ENCODE measurements at regions not wholly inside any gene's neighbourhood (a gene's known extent, or its start where the extent isn't known, plus 50 kb on each side); places are given as distances from the start of the nearest gene placed in this dataset.

DNA sequence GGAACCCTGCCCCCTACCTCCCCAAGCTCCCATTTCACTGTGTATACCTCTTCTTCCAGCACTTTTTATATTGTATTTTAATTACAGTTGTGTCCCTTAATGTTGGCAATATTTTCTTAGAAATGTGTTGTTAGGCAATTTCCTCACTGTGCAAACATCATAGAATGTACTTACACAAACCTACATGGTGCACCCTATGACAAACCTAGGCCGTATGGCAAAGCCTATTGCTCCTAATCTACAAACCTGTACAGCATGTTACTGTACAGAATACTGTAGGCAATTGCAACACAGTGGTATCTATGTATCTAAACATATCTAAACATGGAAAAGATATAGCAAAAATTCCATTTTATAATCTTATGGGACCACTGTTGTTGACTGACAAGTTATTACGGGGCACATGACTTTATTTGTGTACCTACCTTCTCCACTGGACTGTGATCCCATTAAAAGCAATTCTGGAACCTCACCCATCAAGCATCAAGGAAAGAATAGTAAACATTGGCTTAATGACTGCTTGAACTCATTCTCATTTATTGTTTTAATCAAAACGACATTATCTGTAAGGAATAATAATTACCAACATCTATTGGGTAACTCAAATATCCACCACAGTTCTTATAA, 1641.5 kb upstream of the ZEB2 start:
- FAIRE-seq, result no peak

DNA sequence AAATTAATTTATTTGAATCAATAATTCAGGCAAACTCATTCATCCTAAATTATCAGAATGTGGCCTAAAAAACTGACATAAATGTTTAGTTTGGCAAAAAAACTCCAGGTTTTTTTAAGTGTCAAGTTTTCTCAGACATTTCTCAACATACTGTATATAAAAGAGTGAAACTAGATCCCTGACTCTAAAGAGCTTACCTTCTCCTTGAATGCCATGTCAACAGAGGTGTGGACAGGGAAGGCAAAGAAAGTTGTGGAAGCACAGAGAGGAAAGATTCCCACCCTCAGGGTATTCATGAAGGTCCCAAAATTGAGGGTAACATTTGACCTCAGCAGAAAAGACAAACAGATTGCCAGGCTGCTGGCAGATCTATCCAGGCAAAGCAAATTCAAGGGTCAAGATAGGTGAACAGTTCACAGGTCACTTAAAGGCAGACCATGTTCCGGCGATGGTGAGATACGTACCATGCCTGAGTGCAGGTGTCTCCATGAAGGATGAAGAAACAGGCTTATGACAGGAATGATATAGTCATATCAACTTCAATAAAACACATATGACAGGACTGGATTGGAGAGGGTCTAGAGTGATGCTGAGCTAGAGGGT, 1638.3 kb upstream of the ZEB2 start:
- FAIRE-seq, result no peak

DNA sequence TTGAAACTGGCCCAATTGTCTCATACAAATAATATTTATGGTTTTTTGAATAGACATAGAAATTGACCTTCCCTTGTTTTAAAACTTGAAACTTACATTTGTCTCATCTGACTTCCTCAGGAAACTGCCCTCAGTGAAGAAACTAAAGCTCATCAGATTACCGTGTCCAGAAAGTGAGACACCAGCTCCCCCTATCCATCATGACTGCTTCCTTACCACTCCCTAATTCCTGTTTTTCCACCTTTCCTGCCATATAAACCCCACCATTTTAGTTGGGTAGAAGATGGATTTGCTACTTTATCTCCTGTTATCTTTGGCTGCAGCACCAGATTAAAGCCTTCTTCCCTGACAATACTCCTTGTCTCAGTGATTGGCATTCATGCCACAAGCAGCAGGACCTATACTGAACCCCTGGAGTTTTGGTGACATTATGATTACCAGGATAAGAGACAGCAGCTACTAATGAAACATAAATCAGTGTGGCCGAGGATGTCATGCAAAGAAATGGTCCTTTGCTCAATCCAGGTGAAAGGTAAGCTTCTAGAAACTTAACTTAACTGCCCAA, 1627.6 kb upstream of the ZEB2 start:
- no peak for FAIRE-seq

DNA sequence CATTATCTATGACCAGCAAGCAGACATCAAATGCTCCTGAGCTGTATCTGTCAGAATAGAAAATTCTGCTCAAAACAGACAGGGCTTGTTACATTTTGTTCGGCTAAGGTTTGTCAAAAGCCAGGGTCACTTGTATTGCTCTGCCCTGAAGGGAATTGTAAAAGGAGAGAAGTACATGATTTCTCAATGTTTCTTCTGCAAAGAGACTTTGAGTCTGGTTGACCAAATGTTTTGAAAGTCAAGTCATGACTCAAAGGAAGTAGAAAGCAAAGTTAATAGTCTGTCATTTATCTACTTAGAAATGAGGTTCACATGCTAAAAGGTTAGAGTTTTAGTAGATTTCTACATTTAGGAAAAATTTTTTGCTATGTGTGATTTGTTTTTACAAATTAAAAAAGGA, 1624.1 kb upstream of the ZEB2 start:
- no peak for FAIRE-seq

DNA sequence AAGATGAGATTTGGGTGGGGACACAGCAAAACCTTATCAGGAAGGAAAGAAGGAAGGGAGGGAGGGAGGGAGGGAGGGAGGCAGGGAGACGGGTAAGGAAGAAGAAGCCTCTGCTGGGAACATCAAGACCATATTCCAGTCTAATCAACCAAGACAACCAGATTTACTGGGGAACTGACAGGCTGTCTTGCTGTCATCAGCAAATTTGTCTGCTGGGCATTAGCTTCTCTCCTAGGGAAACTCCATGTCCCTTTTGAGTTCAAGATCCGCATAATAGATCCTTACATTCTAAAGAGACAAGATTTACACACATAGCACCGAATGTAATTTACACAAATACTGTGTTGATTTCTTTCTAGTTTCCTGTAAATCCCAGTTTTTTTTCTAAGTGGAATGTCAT, 1618.9 kb upstream of the ZEB2 start:
- FAIRE-seq, result no peak

DNA sequence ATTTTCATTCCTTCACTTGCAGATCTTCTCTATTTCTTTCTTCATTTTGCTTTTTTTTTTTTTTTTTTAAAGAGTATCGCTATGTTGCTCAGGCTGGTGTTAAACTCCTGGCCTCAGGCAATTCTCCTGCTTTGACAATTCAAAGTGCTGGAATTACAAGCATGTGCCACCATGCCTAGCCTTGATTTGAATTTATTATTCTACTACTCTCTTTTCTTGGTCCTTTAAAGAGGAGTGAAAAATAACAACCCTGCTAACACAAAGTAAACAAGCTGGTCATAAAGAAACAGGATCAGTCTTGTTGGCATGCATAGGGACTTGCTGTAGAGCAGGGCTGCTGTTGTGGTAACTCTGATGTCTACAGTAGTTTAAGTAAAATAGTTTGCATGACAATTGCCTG, 1615.3 kb upstream of the ZEB2 start:
- FAIRE-seq, result no peak

DNA sequence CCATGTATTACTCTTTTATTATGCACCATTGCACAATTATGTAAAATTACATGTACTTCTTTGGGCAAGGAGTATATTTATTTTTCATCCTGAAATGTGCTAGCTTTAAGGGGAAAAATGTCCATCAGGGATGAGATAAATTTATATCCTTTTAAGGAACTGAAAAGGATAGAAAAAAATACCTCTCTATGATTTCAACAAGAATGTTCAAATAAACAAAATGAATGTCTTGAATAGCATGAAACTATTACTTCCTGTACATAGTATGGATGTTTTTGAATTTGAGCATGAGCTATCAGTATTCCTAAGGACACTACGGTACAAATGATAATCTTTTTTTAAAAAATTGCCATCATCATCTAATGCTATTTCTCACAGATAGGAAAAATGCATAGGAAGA, 1611.9 kb upstream of the ZEB2 start:
- no peak for FAIRE-seq

DNA sequence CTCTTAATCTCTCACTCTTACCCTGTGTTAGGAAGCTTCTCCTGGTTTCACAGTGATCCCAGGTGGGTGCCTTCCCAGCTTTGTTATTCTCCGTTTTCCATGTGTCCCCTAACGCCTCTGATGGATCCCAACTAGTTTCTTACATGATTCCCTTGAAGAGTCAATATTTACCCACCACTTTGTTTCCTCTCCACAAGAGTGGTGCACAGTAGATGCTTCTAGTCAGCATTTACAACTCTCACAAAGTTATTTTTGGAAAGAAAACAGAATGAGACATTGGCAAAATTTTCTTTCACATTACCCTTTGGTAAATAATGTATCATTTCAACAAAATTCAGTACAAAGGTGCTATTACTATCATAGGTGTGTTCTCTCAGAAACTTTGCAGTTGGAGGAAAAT, 1611.1 kb upstream of the ZEB2 start:
- FAIRE-seq, result no peak

DNA sequence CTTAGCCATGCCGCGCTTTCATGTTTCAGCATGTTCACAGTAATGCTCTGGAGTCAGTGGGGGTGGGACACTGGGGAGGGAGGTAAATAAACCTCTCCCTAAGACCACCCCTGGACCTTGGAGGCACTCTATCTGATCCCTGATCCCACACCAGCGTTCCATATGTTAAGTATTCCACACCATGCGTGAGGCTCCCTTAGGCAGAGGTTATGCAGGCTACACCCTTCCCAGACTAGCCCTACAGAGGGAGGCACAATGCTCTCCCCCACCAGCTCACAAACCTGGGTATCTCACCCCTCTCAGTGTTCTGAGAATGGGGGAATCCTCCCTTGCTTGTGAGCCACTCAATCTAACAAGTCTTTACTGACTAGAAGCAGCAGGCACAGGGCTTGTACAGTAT, 1610.4 kb upstream of the ZEB2 start:
- no peak for FAIRE-seq

DNA sequence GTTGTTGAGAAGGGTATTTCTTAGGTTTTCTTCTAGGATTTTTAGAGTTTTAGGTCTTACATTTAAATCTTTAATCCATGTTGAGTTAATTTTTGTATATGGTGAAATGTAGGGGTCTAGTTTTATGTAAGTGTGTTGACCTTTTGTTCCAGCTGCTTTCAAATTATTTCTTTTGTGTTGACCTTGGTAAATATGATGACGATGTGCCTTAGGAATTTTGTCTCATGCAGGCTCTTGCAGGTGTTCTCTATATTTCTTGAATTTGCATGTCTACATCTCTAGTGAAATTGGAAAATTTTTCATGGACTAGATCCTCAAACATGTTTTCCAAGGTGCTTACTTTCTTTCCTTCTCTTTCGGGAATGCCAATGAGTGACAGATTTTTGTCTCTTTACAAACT, 1609.3 kb upstream of the ZEB2 start:
- FAIRE-seq, result no peak

DNA sequence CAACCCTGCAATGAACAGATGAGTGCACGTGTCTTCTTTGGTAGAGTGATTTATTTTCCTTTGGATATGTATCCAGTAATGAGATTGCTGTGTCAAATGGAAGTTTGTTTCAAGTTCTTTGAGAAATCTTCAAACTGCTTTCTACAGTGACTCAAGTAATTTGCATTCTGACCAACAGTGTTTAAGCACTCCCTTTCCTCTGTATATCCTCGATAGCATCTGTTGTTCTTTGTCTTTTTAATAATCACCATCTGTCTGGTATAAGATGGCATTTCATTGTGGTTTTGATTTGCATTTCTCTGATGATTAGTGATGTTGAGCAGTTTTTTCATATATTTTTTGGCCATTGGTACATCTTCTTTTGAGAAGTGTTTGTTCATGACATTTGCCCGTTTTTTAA, 1608.3 kb upstream of the ZEB2 start:
- no peak for FAIRE-seq

DNA sequence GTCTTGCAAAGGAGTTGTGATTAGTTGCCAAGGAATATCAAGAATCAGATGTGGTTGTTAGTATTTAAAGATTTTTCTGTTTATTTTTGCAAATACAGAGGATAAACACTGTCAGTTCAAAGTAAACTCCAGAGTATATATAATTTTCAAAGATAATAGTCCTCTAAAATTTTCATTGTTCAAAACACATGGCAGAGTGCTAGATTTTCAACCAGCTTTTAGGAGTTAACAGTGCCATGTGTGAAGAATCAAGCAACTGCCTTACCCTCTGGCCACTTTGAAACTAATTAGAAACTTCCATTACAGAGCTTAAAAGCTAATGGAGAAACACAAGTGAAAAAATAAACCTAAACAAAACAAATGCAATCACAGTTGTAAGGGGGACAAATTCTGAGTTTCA, 1605.6 kb upstream of the ZEB2 start:
- FAIRE-seq, result no peak

DNA sequence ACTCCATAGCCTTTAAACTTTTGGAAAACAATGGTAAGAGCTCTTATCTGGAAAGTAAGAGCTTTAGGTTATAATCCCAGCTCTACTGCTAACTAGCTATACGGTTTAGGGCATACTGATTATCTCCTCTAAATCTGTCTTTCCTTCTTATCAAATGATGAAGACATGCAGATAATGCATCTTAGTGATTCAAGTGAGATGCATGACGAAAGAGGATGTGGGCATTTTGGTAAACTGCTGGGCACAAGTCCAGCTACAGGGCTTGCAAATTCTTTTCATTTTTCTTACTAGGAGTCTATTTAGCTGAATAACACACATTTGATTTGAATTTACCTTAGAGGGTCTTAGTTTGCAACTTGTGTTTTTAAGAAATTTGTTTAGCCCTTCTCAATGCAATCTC, 1604.8 kb upstream of the ZEB2 start:
- no peak for FAIRE-seq

DNA sequence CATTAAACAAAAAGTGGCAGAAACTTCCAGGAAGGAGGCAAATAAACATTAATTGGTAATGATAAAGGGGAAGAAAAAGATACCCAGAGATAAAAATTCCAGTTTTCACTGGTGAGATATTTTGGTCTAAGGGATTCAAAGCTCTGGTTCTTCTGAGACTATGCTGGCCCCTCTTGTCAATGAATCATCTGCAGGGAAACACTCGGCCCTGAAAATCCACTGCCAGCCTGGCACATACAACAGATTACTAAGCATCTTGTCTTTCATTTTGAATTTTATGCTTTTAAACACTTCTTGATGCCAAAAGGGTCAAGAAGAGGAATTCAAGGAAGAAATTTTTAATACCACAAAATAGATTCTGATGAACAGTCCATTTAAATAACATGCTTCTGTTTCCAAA, 1603.8 kb upstream of the ZEB2 start:
- no peak for FAIRE-seq

DNA sequence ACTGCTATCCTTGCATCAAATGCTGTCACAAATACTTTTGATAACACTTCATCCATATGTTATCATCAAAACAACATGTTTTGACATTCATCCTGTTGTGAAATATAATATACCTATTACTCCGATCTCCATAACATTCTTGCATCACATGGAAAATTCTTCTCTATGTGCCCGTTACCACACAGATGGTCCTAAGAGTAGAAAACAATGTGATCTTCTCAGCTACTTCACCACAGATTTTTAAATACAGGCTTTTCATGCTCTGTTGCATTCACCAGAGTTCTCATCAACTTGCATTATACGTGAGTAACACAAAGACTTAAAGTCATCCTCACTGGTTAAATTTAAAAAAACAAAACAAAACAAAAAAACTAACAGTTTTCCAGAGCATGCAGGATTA, 1603.3 kb upstream of the ZEB2 start:
- FAIRE-seq, result no peak

DNA sequence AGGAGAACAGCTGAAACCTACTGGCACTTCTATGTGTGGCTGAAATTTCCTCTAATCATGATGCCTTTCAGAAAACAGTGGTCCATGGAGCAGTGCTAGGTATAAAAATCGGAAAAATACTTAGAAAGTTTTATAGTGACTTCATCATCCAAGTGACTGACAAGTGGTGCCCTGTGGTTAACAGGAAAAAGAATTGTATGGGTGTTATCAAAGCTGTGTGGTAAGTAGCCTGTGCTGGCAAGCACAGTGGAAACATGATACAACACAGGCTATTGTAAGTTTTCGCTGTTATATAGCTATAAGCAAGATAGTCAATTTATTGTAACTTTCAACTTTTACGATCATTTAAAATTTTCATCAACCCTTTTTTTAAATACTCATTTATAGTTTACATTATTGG, 1599.7 kb upstream of the ZEB2 start:
- no peak for FAIRE-seq

DNA sequence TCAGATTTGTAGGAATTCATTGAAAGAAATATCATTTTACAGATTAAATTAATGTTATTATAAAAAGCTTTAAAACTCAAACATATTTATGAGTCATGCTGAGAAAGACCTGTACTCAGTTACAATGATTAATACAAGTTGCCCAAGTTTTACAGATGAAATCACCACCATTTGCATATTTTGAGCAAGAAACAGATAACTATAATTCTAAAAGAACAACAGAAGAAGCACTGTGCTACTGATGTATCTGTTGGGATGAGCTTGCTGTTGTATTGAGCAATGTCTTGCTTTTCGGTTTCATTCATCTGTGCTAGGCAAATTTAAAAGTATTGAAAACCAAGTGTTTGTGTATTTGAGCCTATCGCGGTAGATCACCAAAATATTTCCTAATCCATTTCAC, 1589.1 kb upstream of the ZEB2 start:
- FAIRE-seq, result no peak

DNA sequence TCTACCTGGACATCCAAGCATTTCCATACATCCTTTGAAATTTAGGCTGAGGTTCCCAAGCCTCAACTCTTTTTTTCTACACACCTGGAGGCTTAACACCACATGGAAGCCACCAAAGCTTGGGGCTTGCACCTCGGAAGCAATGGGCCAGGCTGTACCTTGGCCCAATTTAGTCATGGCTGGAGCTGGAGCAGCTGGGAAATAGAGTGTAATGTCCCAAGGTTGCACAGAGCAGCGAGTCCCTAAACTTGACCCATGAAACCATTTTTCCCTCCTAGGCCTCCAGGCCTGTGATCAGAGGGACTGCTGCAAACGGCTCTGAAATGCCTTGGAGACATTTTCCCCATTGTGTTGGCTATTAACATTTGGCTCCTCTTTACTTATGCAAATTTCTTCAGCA, 1574.3 kb upstream of the ZEB2 start:
- no peak for FAIRE-seq

DNA sequence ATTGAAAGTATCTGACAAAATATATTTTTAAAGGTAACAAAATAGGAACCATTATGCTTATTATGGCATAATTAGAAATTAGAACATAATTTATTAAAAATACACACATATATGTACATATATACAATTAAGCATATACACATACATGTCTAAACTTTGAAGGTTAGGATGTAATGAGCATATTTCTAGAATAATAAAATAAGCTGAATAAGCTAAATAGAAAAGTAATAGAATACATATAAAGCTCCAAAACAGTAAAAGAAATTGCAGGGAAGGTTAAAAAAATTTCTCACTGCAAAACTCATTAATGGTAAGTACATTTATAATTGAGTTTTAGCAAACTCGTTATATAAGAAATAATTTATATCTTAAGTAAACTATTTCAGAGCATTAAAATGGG, 1561.5 kb upstream of the ZEB2 start:
- no peak for FAIRE-seq

DNA sequence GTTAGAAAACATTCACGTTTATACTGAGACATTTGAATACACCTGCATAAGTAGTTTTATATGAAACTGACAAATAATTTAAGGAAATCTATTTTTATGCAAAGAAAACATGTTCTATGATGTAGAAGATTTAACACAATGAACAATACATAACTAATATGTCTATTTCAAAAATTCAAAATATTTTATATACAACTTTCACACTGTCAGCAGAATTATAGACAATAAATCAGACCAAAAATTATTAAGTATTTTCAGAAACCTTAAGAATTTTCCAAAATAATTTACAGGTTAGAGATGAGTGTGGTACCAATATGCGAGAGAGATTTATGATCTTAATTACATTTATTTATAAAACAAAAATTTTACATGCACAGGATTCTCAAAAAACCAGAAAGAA, 1561.0 kb upstream of the ZEB2 start:
- no peak for FAIRE-seq

DNA sequence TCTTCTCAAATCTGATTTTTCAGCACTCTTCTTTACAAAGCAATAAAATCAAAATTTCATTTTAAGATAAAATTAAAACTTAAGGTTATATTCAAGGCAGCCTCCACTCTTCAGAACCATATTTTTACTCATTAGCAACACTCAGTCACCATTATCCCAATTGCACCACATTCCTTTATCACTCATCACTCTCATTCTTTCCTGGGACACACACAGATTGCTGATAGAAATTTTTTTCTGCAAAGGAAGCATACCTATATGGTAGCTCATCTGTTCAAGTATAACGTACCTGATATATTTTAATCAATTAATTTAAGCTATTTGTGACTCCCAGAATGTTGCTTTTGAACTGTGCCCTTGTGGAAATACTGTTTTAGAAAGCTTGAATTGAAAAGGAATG, 1559.3 kb upstream of the ZEB2 start:
- FAIRE-seq, result no peak

DNA sequence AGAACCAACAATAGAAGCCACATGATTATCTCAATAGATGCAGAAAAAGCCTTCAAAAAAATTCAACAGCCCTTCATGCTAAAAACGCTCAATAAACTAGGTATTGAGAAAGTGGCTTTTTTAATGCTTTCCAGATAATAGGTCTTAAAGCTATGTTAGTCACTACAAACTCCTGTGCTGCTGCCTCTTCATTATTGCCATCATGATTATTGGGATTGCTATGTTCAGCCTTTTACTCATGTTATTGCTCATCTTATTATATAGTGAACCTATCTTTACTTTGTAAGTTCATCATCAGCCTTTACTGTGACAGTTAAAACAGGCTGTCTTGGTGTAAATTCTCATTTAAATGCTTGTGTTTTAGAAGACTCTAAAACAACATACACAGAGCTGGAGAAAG, 1557.2 kb upstream of the ZEB2 start:
- FAIRE-seq, result no peak

DNA sequence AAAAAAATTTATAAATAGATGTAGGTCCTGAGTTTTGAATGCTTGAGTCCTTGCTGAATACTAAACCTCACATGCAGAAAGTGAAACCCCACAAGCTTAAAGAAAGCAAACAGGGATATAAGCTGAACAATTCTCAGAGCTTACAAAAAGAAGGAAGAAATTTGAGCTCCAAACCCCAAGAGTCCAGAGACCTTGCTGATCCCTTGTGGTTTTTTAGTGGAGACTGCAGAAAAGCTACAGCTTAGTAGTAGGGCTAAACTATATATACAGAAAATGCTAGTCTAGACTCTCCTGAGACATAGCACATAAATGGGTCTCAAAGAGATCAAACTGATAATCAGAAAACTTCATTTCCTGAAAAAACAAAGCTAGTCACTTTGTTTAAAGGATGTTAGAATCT, 1548.1 kb upstream of the ZEB2 start:
- no peak for FAIRE-seq

DNA sequence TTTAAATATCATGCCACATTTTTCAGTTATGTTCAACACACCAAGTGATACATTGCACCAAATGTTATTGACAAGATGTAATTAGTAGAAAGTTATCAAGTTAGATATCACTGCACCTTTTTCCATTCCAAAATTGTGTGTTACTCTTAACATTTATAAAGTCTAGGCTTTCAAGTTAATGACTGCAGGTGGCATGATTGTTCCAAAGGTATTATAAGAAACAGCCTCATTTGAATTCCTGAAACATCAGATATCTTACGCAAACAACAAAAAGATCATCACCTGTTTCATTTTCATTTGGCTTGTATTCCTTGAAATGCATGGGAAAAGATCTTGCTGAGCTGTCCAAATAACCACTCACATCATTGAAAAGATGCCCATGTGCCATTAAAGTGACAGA, 1528.2 kb upstream of the ZEB2 start:
- FAIRE-seq, result no peak

DNA sequence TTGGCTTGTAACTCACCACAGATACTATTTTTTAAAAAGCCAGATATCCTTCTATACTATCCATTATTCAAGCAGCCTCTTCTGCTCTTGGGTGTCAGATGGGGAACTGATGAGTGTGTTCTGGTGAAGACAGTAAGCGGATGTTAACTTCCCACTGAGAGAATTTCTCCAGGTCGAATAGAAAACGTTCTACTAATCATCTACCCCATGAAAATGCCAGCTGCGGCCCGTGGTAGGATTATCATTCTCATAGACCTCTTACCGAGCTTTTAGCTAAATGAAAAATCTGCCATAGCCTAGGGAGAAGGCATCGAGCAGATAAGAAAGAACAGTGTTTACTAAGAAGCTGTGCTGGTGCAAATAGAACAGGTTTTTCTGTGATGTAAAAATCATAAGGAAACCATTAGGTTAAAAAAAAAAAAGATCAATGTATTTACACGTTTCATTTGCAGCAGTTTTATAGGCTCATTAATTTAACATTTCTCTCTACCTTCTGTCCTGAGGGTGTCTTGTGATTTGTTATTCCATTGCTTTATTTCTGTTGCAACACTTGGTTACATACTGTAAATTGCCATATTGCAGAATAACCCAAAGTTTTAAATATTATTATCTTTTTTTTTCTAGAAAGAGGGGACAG, 1521.5 kb upstream of the ZEB2 start:
- no peak for FAIRE-seq

Measured in islet of Langerhans (tissue), 1 donor.